Choroid plexus epithelial cell (primary cell): ENCODE measurements at regions not wholly inside any gene's neighbourhood (a gene's known extent, or its start where the extent isn't known, plus 50 kb on each side); places are given as distances from the start of the nearest gene placed in this dataset.

Experiments used
- DNase-seq: peaks from one replicate; pipeline ENCODE4 v3.0.0-alpha.2; 2010; ENCODE audit warnings: low read depth
- H3K4me3 ChIP-seq: 2 replicates; pipeline ENCODE4 v1.5.1; 2011; ENCODE audit warnings: low read depth, mild to moderate bottlenecking, control low read depth, low read length, moderate library complexity
- TF ChIP-seq, protein P1 (sequence below): conservative IDR thresholded peaks from 2 replicates; pipeline ENCODE4 v1.5.1; 2011; ENCODE audit warnings: low read depth, mild to moderate bottlenecking, control low read depth, inconsistent platforms, low read length, moderate library complexity

GRCh38 chr13:92938486-92939020 lies 288.1 kb upstream of the GPC6 start:
- no peak overlapping the region for H3K4me3 ChIP-seq
- TF ChIP-seq, protein P1, sequence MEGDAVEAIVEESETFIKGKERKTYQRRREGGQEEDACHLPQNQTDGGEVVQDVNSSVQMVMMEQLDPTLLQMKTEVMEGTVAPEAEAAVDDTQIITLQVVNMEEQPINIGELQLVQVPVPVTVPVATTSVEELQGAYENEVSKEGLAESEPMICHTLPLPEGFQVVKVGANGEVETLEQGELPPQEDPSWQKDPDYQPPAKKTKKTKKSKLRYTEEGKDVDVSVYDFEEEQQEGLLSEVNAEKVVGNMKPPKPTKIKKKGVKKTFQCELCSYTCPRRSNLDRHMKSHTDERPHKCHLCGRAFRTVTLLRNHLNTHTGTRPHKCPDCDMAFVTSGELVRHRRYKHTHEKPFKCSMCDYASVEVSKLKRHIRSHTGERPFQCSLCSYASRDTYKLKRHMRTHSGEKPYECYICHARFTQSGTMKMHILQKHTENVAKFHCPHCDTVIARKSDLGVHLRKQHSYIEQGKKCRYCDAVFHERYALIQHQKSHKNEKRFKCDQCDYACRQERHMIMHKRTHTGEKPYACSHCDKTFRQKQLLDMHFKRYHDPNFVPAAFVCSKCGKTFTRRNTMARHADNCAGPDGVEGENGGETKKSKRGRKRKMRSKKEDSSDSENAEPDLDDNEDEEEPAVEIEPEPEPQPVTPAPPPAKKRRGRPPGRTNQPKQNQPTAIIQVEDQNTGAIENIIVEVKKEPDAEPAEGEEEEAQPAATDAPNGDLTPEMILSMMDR: no peak
- no peak for DNase-seq

GRCh38 chr13:92941167-92941566 lies 285.4 kb upstream of the GPC6 start:
- TF ChIP-seq, protein P1: no peak
- no peak overlapping the region for H3K4me3 ChIP-seq
- peak; percentile 31 for DNase-seq

GRCh38 chr13:92947770-92948434 lies 278.7 kb upstream of the GPC6 start:
- no peak for DNase-seq
- TF ChIP-seq, protein P1: no peak
- no peak overlapping the region for H3K4me3 ChIP-seq

DNA sequence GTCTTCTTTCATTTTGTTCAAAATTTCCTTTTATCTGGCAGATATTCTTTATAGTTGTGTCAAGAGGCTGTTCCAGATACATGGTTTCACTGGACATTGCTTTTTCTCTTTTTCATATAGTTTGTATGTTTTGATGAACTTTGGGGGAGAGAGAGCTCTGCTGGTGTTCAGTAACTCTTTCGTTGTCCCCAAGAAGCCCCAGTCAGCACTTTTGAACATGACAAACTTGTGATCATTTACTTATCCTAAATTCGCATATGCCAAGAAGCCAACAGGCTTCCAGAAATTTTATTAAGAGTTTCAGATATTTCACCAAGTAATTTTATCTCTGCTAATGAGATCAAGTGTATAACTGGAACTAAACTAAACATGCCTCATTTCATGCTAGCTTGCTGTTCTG lies 275.8 kb upstream of the GPC6 start:
- no peak for DNase-seq
- no peak overlapping the region for H3K4me3 ChIP-seq
- TF ChIP-seq, protein P1: no peak

GRCh38 chr13:92951273-92951890 lies 275.2 kb upstream of the GPC6 start:
- no peak overlapping the region for H3K4me3 ChIP-seq
- TF ChIP-seq, protein P1: no peak
- no peak for DNase-seq

DNA sequence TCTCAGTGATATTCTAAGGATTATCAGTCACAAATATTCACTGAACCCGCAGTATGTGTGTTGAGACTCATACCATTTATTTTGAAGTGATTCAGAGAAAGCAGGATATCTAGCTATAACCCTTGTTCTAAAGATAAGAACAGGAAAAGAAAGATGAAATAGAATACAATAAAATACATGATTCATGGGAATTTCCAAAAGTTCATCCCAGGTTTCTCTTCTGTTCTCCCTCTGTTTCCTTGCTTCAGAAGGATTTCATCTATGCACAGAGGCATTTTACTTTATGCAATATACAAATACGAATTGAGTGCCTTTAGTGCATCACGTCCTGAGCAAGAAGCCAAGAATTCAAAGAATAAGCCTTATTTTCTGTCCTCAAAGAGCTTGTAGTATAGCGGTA lies 274.4 kb upstream of the GPC6 start:
- TF ChIP-seq, protein P1: no peak
- DNase-seq: no peak
- no peak overlapping the region for H3K4me3 ChIP-seq

DNA sequence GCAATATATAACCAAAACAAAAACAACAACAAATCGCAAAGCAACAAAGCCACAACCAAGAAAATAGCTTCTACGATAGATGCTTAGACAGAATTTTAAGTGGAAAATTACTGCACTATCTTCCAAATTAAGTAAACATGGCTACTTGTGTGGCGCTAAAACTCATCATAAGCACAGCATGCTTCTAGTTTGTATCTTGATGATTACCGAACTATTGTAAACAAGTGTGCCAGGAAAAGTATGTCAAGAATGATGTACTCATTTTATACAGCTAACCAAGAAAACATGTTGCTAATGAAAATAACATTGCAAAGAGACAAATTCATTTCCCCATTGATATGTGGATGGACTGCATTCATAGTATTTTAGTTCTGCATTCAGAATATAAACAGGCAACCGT lies 271.9 kb upstream of the GPC6 start:
- no peak overlapping the region for H3K4me3 ChIP-seq
- TF ChIP-seq, protein P1: no peak
- DNase-seq: no peak
